ENCODE measurements at regions not wholly inside any gene's neighbourhood (a gene's known extent, or its start where the extent isn't known, plus 50 kb on each side); places are given as distances from the start of the nearest gene placed in this dataset.

DNA sequence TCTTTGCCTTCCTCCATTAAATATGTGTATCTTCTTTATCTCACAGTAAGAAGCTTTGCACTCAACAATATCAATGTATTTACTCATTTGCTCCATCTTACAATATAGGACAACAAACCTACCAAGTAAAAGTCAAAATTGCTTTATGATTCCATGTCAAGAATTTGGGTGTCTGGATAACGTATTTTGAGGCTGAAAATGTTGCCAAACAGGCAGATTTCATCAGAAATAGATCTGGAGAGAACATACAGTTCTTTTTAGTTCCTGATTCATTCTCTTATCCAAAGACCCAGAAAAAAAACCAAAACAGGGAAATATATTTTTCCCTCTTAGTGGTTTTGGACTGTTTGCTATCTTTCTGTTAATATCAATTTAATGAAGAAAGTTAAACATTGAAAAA, 621.1 kb downstream of the STK39 start:
- TF ChIP-seq, protein P1, sequence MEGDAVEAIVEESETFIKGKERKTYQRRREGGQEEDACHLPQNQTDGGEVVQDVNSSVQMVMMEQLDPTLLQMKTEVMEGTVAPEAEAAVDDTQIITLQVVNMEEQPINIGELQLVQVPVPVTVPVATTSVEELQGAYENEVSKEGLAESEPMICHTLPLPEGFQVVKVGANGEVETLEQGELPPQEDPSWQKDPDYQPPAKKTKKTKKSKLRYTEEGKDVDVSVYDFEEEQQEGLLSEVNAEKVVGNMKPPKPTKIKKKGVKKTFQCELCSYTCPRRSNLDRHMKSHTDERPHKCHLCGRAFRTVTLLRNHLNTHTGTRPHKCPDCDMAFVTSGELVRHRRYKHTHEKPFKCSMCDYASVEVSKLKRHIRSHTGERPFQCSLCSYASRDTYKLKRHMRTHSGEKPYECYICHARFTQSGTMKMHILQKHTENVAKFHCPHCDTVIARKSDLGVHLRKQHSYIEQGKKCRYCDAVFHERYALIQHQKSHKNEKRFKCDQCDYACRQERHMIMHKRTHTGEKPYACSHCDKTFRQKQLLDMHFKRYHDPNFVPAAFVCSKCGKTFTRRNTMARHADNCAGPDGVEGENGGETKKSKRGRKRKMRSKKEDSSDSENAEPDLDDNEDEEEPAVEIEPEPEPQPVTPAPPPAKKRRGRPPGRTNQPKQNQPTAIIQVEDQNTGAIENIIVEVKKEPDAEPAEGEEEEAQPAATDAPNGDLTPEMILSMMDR (IDR thresholded peaks at IDR 0.05 in 8 of 11, conservative IDR thresholded peaks at IDR 0.05 in 3 of 11), result no peak
- TF ChIP-seq POLR2AphosphoS5 (IDR thresholded peaks at IDR 0.05) (no peak), POLR2A (IDR thresholded peaks at IDR 0.05) (no peak)
